ENCODE measurements at regions not wholly inside any gene's neighbourhood (a gene's known extent, or its start where the extent isn't known, plus 50 kb on each side); places are given as distances from the start of the nearest gene placed in this dataset.

DNA sequence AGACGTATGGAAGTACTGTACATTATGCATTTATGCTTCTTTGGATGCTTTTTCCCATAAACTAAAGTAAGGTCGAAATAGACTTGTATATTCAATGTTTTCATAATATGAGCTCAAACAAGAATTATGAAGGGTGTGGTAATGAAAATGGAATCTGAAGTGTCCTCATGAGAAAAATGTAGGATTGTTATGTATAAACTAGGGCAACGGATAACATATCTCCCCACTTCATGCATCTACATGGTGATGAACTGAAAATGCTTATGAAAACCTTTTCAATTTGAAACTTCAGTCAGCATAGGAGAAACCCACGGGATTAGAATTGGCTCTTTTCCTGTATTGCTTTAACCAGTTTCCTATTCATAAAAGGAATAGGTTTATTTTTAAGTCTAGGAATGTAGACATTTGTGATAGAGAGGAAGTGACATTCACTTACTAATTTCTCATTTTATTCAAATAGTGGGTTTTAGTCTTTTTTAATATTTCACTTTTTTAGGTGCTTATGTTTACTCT is 608.2 kb upstream of the GCFC2 start:
- H3K27ac ChIP-seq (ENCODE audit: extremely low read depth, low read depth, low read length): no peak overlapping the region
- CTCF ChIA-PET: no interaction called here
- no peaks in the 10 kb centered on the region for H3K36me3 ChIP-seq (ENCODE audit: control insufficient read depth in 2 of 2, insufficient read depth in 1 of 2, low read length in 2 of 2)
- no peaks in the 10 kb centered on the region for H3K4me1 ChIP-seq (ENCODE audit: control insufficient read depth, insufficient read depth, low read length)
- H3K9me3 ChIP-seq (ENCODE audit: control insufficient read depth, insufficient read depth, low read depth, low read length): no peaks in the 10 kb centered on the region
- TF ChIP-seq, protein P1, sequence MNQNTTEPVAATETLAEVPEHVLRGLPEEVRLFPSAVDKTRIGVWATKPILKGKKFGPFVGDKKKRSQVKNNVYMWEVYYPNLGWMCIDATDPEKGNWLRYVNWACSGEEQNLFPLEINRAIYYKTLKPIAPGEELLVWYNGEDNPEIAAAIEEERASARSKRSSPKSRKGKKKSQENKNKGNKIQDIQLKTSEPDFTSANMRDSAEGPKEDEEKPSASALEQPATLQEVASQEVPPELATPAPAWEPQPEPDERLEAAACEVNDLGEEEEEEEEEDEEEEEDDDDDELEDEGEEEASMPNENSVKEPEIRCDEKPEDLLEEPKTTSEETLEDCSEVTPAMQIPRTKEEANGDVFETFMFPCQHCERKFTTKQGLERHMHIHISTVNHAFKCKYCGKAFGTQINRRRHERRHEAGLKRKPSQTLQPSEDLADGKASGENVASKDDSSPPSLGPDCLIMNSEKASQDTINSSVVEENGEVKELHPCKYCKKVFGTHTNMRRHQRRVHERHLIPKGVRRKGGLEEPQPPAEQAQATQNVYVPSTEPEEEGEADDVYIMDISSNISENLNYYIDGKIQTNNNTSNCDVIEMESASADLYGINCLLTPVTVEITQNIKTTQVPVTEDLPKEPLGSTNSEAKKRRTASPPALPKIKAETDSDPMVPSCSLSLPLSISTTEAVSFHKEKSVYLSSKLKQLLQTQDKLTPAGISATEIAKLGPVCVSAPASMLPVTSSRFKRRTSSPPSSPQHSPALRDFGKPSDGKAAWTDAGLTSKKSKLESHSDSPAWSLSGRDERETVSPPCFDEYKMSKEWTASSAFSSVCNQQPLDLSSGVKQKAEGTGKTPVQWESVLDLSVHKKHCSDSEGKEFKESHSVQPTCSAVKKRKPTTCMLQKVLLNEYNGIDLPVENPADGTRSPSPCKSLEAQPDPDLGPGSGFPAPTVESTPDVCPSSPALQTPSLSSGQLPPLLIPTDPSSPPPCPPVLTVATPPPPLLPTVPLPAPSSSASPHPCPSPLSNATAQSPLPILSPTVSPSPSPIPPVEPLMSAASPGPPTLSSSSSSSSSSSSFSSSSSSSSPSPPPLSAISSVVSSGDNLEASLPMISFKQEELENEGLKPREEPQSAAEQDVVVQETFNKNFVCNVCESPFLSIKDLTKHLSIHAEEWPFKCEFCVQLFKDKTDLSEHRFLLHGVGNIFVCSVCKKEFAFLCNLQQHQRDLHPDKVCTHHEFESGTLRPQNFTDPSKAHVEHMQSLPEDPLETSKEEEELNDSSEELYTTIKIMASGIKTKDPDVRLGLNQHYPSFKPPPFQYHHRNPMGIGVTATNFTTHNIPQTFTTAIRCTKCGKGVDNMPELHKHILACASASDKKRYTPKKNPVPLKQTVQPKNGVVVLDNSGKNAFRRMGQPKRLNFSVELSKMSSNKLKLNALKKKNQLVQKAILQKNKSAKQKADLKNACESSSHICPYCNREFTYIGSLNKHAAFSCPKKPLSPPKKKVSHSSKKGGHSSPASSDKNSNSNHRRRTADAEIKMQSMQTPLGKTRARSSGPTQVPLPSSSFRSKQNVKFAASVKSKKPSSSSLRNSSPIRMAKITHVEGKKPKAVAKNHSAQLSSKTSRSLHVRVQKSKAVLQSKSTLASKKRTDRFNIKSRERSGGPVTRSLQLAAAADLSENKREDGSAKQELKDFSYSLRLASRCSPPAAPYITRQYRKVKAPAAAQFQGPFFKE (tag by site-specific recombination; IDR thresholded peaks at IDR 0.05; ENCODE audit: borderline replicate concordance): no peak
- TF ChIP-seq TSHZ1 (tag by site-specific recombination; IDR thresholded peaks at IDR 0.05; ENCODE audit: borderline replicate concordance) (no peak), KLF7 (tag by site-specific recombination; IDR thresholded peaks at IDR 0.05; ENCODE audit: borderline replicate concordance) (no peak), SALL2 (tag by site-specific recombination; IDR thresholded peaks at IDR 0.05; ENCODE audit: borderline replicate concordance) (no peak), ZNF10 (tag by site-specific recombination; IDR thresholded peaks at IDR 0.05) (no peak), ZBTB49 (tag by site-specific recombination; IDR thresholded peaks at IDR 0.05; ENCODE audit: low read depth) (no peak), ZNF157 (tag by site-specific recombination; IDR thresholded peaks at IDR 0.05) (no peak), ZBTB1 (tag by site-specific recombination; IDR thresholded peaks at IDR 0.05) (no peak), SCRT2 (tag by site-specific recombination; IDR thresholded peaks at IDR 0.05) (no peak), ZNF133 (tag by site-specific recombination; IDR thresholded peaks at IDR 0.05) (no peak), PBX3 (CRISPR knock-in tag; IDR thresholded peaks at IDR 0.05) (no peak), PRDM4 (tag by site-specific recombination; IDR thresholded peaks at IDR 0.05) (no peak), MYNN (tag by site-specific recombination; IDR thresholded peaks at IDR 0.05; ENCODE audit: borderline replicate concordance) (no peak), HOXA7 (CRISPR knock-in tag; IDR thresholded peaks at IDR 0.05; ENCODE audit: borderline replicate concordance) (no peak), ZXDB (tag by site-specific recombination; IDR thresholded peaks at IDR 0.05) (no peak), ZNF530 (tag by site-specific recombination; IDR thresholded peaks at IDR 0.05; ENCODE audit: low read depth) (no peak), ZNF221 (tag by site-specific recombination; IDR thresholded peaks at IDR 0.05; ENCODE audit: borderline replicate concordance) (no peak), CTCF (tag by site-specific recombination; IDR thresholded peaks at IDR 0.05) (no peak)
- TF ChIP-seq, protein P2, sequence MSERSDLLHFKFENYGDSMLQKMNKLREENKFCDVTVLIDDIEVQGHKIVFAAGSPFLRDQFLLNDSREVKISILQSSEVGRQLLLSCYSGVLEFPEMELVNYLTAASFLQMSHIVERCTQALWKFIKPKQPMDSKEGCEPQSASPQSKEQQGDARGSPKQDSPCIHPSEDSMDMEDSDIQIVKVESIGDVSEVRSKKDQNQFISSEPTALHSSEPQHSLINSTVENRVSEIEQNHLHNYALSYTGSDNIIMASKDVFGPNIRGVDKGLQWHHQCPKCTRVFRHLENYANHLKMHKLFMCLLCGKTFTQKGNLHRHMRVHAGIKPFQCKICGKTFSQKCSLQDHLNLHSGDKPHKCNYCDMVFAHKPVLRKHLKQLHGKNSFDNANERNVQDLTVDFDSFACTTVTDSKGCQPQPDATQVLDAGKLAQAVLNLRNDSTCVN (tag by site-specific recombination; optimal IDR thresholded peaks at IDR 0.05): no peak
- H3K4me3 ChIP-seq (ENCODE audit: low read depth, low read length): no peak overlapping the region
- POLR2A ChIA-PET: no interaction called here

Measured in HEK293 (cell line).